Trophoblast cell (in vitro differentiated cells and primary cell): ENCODE measurements at regions not wholly inside any gene's neighbourhood (a gene's known extent, or its start where the extent isn't known, plus 50 kb on each side); places are given as distances from the start of the nearest gene placed in this dataset.

Experiments used
- DNase-seq, 2 donors: peaks; one replicate each; pipeline ENCODE4 v3.0.0-alpha.2; 2016
- H2AFZ ChIP-seq: 2 replicates; pipeline ENCODE4 v1.6.1; 2013; ENCODE audit warnings: low read length, moderate library complexity, mild to moderate bottlenecking; ENCODE audit not compliant: insufficient read depth, poor library complexity
- H2AK5ac ChIP-seq: 2 replicates; pipeline ENCODE4 v1.6.1; 2013; ENCODE audit warnings: mild to moderate bottlenecking, low read length
- H2BK120ac ChIP-seq: 2 replicates; pipeline ENCODE4 v1.6.1; 2013; ENCODE audit warnings: low read length, mild to moderate bottlenecking, moderate library complexity; ENCODE audit not compliant: insufficient read depth, poor library complexity
- H2BK12ac ChIP-seq: 2 replicates; pipeline ENCODE4 v1.6.1; 2013; ENCODE audit warnings: mild to moderate bottlenecking, low read length, moderate library complexity
- H2BK5ac ChIP-seq: 2 replicates; pipeline ENCODE4 v1.6.1; 2013; ENCODE audit warnings: low read length, low read depth, moderate library complexity, mild to moderate bottlenecking; ENCODE audit not compliant: poor library complexity
- H3K14ac ChIP-seq: 2 replicates; pipeline ENCODE4 v1.6.1; 2013; ENCODE audit warnings: mild to moderate bottlenecking, low read length
- H3K18ac ChIP-seq: 2 replicates; pipeline ENCODE4 v1.6.1; 2013; ENCODE audit warnings: mild to moderate bottlenecking, low read length
- H3K23ac ChIP-seq: 2 replicates; pipeline ENCODE4 v1.6.1; 2013; ENCODE audit warnings: low read length
- H3K27ac ChIP-seq: 2 replicates; pipeline ENCODE4 v1.5.1; 2013; ENCODE audit warnings: low read depth, mild to moderate bottlenecking, inconsistent platforms, low read length, moderate library complexity
- H3K27me3 ChIP-seq: 2 replicates; pipeline ENCODE4 v1.6.1; 2013; ENCODE audit warnings: inconsistent platforms, mild to moderate bottlenecking, low read length, moderate library complexity; ENCODE audit not compliant: insufficient read depth
- H3K36me3 ChIP-seq, 2 experiments: 1 replicate in 1 of 2; 2 replicates in 1 of 2; pipeline ENCODE4 v1.6.1; 2013; ENCODE audit warnings: low read length in 2 of 2, mild to moderate bottlenecking in 2 of 2, moderate library complexity in 1 of 2; ENCODE audit not compliant: insufficient read depth in 2 of 2, control insufficient read depth in 1 of 2
- H3K4ac ChIP-seq: 2 replicates; pipeline ENCODE4 v1.6.1; 2013; ENCODE audit warnings: low read depth, mild to moderate bottlenecking, low read length, moderate library complexity
- H3K4me1 ChIP-seq, 2 experiments: 1 replicate in 1 of 2; 2 replicates in 1 of 2; pipeline ENCODE4 v1.6.1; 2013; ENCODE audit warnings: low read length in 2 of 2, mild to moderate bottlenecking in 2 of 2, moderate library complexity in 1 of 2; ENCODE audit not compliant: insufficient read depth in 2 of 2, control insufficient read depth in 1 of 2
- H3K4me2 ChIP-seq: 2 replicates; pipeline ENCODE4 v1.6.1; 2013; ENCODE audit warnings: inconsistent platforms, mild to moderate bottlenecking, low read length, moderate library complexity
- H3K4me3 ChIP-seq: 2 replicates; pipeline ENCODE4 v1.5.1; 2013; ENCODE audit warnings: mild to moderate bottlenecking, low read depth, low read length, inconsistent platforms
- H3K79me1 ChIP-seq: one replicate; pipeline ENCODE4 v1.6.1; 2013; ENCODE audit warnings: low read length
- H3K79me2 ChIP-seq: 2 replicates; pipeline ENCODE4 v1.6.1; 2013; ENCODE audit warnings: low read length, mild to moderate bottlenecking; ENCODE audit not compliant: control insufficient read depth, insufficient read depth, poor library complexity
- H3K9ac ChIP-seq: 2 replicates; pipeline ENCODE4 v1.6.1; 2013; ENCODE audit warnings: mild to moderate bottlenecking, low read length
- H3K9me3 ChIP-seq: 2 replicates; pipeline ENCODE4 v1.6.1; 2013; ENCODE audit warnings: low read depth, mild to moderate bottlenecking, control low read depth, inconsistent platforms, low read length; ENCODE audit not compliant: insufficient read depth
- H4K12ac ChIP-seq: 2 replicates; pipeline ENCODE4 v1.6.1; 2013; ENCODE audit warnings: low read depth, mild to moderate bottlenecking, low read length, moderate library complexity
- H4K8ac ChIP-seq: 2 replicates; pipeline ENCODE4 v1.6.1; 2013; ENCODE audit warnings: low read depth, mild to moderate bottlenecking, low read length, moderate library complexity
- H4K91ac ChIP-seq: one replicate; pipeline ENCODE4 v1.6.1; 2013; ENCODE audit warnings: low read depth, mild to moderate bottlenecking, low read length, moderate library complexity
- WGBS: extraction: QIAGEN DNeasy Blood & Tissue Kit; methylation state at CpG from one replicate; pipeline ENCODE4 v1.1.7; 2013; ENCODE audit warnings: missing lambda C conversion rate; ENCODE audit not compliant: insufficient read length, insufficient coverage; ENCODE audit errors: extremely low coverage; 5-methylcytosine and 5-hydroxymethylcytosine counted together

DNA sequence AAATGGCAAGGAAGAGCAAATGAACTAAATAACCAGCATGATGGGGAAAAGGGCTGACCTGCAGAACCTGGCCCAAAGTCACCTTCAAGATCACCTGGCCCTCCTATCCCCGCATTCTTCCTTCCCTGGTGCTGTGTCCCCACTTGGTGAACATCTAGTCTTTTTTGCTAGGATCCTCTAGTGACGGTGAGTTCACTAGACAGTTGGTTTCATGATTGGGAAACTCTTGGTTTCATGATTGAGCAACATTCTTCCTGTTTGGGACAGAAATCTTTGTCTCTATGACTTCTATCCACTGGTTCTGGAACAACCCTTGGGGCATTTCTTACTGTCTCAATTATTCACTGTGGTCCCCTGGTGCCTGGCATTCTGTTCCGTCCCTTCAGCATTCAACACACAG lies 50.2 kb upstream of the DAB2IP start:
- Histone ChIP-seq H3K27me3 (no peaks in the 10 kb centered on the region), H3K9ac (no peak overlapping the region), H3K36me3 (no peaks in the 10 kb centered on the region), H4K8ac (no peak overlapping the region), H2BK12ac (no peak overlapping the region), H3K4me2 (no peak overlapping the region), H4K91ac (no peak overlapping the region), H3K4me1 (peaks cover 25 to 40% of the 10 kb centered on the region in 2 experiments), H3K18ac (no peak overlapping the region), H3K79me2 (peaks cover 5% of the 10 kb centered on the region), H3K23ac (no peak overlapping the region), H3K79me1 (peaks cover 17% of the 10 kb centered on the region), H3K4ac (peak overlapping the region; percentile 30), H3K27ac (no peak overlapping the region), H3K4me3 (no peak overlapping the region), H2AK5ac (no peak overlapping the region), H2BK5ac (no peak overlapping the region), H3K14ac (no peak overlapping the region), H2BK120ac (no peak overlapping the region), H2AFZ (no peak overlapping the region), H3K9me3 (no peaks in the 10 kb centered on the region), H4K12ac (no peak overlapping the region)
- peak in 1 of 2 donors; percentile 79 for DNase-seq
- WGBS, result no CpG with 5 or more reads among the region's 3 CpGs
